ENCODE measurements at regions not wholly inside any gene's neighbourhood (a gene's known extent, or its start where the extent isn't known, plus 50 kb on each side); places are given as distances from the start of the nearest gene placed in this dataset.

DNA sequence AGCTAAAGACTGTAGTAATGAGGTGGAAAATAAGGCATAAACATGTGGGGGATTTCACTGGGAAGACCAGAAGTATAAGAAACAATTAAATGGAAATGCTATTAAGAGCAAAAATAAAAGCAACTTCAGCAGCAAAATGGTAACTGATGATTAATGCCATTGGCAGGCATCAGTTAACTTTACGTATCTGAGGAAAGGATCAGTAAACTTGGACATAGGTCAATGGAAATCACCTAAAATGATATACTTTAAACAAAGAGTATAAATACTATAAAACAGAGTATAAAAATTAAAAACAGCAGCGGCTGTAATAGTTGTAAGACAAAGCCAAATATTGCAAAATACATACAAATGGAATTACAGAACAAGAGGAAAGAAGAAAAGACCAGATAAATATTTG is 992.1 kb downstream of the DNAH5 start:
- TF ChIP-seq EZH2phosphoT487 (IDR thresholded peaks at IDR 0.05; ENCODE audit: low read depth, severe bottlenecking, unreplicated experiment) (no peak), EZH2 (IDR thresholded peaks at IDR 0.05; ENCODE audit: borderline replicate concordance) (no peak), CTCF (IDR thresholded peaks at IDR 0.05; ENCODE audit: poor library complexity) (no peak)

All from hepatocyte (in vitro differentiated cells).